ENCODE measurements at regions not wholly inside any gene's neighbourhood (a gene's known extent, or its start where the extent isn't known, plus 50 kb on each side); places are given as distances from the start of the nearest gene placed in this dataset.
"Not testable (repeated sequence)": the region's sequence is repeated elsewhere in the genome, so short reads cannot be mapped to it uniquely, and the experiment has no call there.

DNA sequence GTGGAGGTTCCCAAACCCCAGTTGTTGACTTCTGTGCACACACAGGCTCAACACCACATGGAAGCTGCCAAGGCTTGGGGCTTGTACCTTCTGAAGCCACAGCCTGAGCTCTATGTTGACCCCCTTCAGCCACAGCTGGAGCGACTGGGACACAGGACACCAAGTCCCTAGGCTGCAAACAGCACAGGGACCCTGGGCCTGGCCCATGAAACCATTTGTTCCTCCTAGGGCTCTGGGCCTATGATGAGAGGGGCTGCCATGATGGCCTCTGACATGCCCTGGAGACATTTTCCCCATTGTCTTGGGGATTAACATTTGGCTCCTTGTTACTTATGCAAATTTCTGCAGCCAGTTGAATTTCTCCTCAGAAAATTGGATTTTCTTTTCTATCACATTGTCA is 449.6 kb upstream of the ZEB2 start:
- H3K9me3 ChIP-seq (ENCODE audit: control insufficient read depth, low read depth, low read length); H2AK5ac ChIP-seq (ENCODE audit: insufficient read length, low read length); H3K27me3 ChIP-seq (ENCODE audit: insufficient read depth, low read length); H2AFZ ChIP-seq (ENCODE audit: low read length); H3K4me1 ChIP-seq (ENCODE audit: insufficient read depth, low read length); H3K79me1 ChIP-seq (ENCODE audit: insufficient read depth, low read depth, low read length, poor library complexity, severe bottlenecking); H3K4me2 ChIP-seq (ENCODE audit: insufficient read depth, insufficient read length, low read length); H3K14ac ChIP-seq (ENCODE audit: insufficient read depth, low read length); H2BK15ac ChIP-seq (ENCODE audit: low read depth, low read length); H3K27me3 Mint-ChIP-seq (ENCODE audit: low read depth); H3K27ac Mint-ChIP-seq; H3K18ac ChIP-seq (ENCODE audit: insufficient read length, low read depth, low read length); H2BK120ac ChIP-seq (ENCODE audit: low read depth, low read length, poor library complexity, severe bottlenecking); H4K8ac ChIP-seq (replicated peaks; ENCODE audit: insufficient read length, low read depth, low read length); H3K4me1 Mint-ChIP-seq; H3K23ac ChIP-seq (ENCODE audit: insufficient read length, low read depth, low read length); H3T11ph ChIP-seq (ENCODE audit: low read length); H3K4me3 Mint-ChIP-seq; H3K27ac ChIP-seq (ENCODE audit: insufficient read length, low read depth, low read length); H3K9ac ChIP-seq (ENCODE audit: extremely low read depth, insufficient read length, low read length); H4K20me1 ChIP-seq (ENCODE audit: control insufficient read depth, insufficient read depth, insufficient read length); H4K5ac ChIP-seq (ENCODE audit: insufficient read length, low read depth, low read length); H3K56ac ChIP-seq (ENCODE audit: insufficient read length, low read depth, low read length); H3K79me2 ChIP-seq (ENCODE audit: insufficient read depth, low read length); H2BK12ac ChIP-seq (ENCODE audit: insufficient read length, low read depth, low read length); H3K4ac ChIP-seq (ENCODE audit: low read depth, low read length); H2BK5ac ChIP-seq (ENCODE audit: insufficient read length, low read length); DNase-seq; H3K23me2 ChIP-seq (ENCODE audit: insufficient read length, low read depth, low read length, poor library complexity, severe bottlenecking); H2BK20ac ChIP-seq (ENCODE audit: low read depth, low read length, poor library complexity, severe bottlenecking); H4K91ac ChIP-seq (ENCODE audit: insufficient read length, low read depth, low read length): not testable (repeated sequence)
- no CpG with 5 or more reads among the region's 1 CpG for WGBS (ENCODE audit: extremely low coverage, insufficient read length, low lambda C conversion rate)
- H3K36me3 Mint-ChIP-seq (ENCODE audit: insufficient read depth in 1 of 3, low read depth in 3 of 3): peaks cover 28 to 52% (median 35%) of the 10 kb centered on the region in 3 experiments
- H3K9me3 Mint-ChIP-seq: peaks cover 46 to 51% of the 10 kb centered on the region in 2 experiments
